22Rv1 (cell line): ENCODE measurements at regions not wholly inside any gene's neighbourhood (a gene's known extent, or its start where the extent isn't known, plus 50 kb on each side); places are given as distances from the start of the nearest gene placed in this dataset.

Experiments used
- ZFX ChIP-seq: fragments of 450-650 bp; IDR thresholded peaks from 2 replicates; pipeline ENCODE4 v1.6.1; 2017; ENCODE audit warnings: antibody characterized with exemption, borderline replicate concordance
- TF ChIP-seq, protein P1 (sequence below): fragments of 450-650 bp; IDR thresholded peaks from 2 replicates; pipeline ENCODE4 v1.5.1; 2017; ENCODE audit warnings: mild to moderate bottlenecking

DNA sequence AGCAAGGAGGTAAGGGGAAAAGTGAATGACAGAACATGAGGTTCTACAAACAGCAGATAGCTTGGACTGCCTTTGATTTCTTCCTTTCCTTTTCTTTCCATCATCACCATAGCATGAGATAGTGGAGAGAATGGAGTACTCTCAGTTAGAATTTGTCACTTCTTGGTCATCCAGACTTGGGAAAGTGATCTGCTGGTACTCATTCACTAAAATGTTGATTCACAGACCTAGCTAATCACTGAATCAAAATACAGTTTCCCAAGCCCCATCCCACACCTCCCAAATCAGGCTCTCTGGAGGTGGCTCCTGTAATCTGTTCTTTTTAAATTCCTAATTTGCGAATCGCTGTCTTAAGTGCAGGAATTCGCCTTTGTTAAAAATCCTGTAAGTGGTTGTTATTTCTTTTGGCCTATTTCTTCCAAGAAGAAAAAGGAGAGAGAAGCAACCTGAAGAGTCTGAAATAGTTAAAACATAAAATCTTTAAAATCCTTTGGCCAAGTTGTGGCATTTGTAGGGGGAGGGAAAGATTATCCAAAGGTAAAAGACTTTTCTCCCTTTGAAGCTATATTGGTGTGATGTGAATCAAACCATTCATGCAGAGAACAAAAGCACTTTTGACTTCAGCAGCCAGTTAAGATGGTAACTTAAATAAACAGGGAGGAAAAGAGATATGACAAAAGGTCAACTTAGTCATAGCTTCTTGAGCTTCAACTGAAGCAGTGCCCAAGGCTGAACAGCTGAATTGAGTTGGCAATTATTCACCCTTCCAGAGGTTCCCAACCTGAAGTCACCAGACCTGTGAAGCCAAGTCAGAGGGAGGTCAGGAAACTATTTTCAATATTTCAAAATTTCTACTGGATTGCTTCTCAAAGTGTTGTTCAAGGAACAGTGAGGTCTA lies 255.1 kb upstream of the KRR1 start:
- TF ChIP-seq, protein P1, sequence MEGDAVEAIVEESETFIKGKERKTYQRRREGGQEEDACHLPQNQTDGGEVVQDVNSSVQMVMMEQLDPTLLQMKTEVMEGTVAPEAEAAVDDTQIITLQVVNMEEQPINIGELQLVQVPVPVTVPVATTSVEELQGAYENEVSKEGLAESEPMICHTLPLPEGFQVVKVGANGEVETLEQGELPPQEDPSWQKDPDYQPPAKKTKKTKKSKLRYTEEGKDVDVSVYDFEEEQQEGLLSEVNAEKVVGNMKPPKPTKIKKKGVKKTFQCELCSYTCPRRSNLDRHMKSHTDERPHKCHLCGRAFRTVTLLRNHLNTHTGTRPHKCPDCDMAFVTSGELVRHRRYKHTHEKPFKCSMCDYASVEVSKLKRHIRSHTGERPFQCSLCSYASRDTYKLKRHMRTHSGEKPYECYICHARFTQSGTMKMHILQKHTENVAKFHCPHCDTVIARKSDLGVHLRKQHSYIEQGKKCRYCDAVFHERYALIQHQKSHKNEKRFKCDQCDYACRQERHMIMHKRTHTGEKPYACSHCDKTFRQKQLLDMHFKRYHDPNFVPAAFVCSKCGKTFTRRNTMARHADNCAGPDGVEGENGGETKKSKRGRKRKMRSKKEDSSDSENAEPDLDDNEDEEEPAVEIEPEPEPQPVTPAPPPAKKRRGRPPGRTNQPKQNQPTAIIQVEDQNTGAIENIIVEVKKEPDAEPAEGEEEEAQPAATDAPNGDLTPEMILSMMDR, result no peak
- no peak for TF ChIP-seq ZFX
